HCT116 (cell line): ENCODE measurements at regions not wholly inside any gene's neighbourhood (a gene's known extent, or its start where the extent isn't known, plus 50 kb on each side); places are given as distances from the start of the nearest gene placed in this dataset.

Source experiments
- ATAC-seq: fragments of 200-7000 bp; cut with Tn5 transposase; 2 replicates; pipeline ENCODE4 v1.9.1; 2020; ENCODE audit warnings: mild to moderate bottlenecking, moderate library complexity
- BruUV-seq: library from RNA; stranded (reverse); fragments of 400-500 nt; replicated peaks from 2 replicates; lab custom pipeline; 2021; lab: Mats Ljungman, UMichigan
- CTCF ChIA-PET: fragments of 300-600 bp; sonication (Branson Sonifier 250); formaldehyde crosslinking; loops from one replicate; lab custom pipeline; 2021; ENCODE audit warnings: antibody characterized with exemption; lab: Charles Lee
- POLR2A ChIA-PET: fragments of 300-600, 350-600 bp; sonication (Branson Sonifier 250); formaldehyde crosslinking; loops from one replicate; lab custom pipeline; 2021; ENCODE audit warnings: antibody characterized with exemption; lab: Charles Lee
- RAD21 ChIA-PET, 2 experiments: fragments of 300-600 bp; sonication (Branson Sonifier 250); formaldehyde crosslinking; loops; one replicate each; lab custom pipeline; 2023; ENCODE audit warnings: low total read pairs in 2 of 2; ENCODE audit not compliant: uncharacterized antibody in 2 of 2, unreplicated experiment in 2 of 2, low non-redundant PET in 1 of 2; lab: Charles Lee
- DNase-seq: peaks from one replicate; pipeline ENCODE4 v3.0.0-alpha.2; 2010; ENCODE audit warnings: low read depth, low spot score
- H2AFZ ChIP-seq: fragments of 200-600 bp; shearing (Covaris generic), sonication (generic); 2 replicates; pipeline ENCODE4 v1.6.1; 2017; ENCODE audit warnings: low read depth, mixed run types, mixed read lengths, antibody characterized with exemption, low read length; ENCODE audit not compliant: poor library complexity, severe bottlenecking
- H3K27ac ChIP-seq: 2 replicates; pipeline ENCODE4 v1.5.1; 2012; ENCODE audit warnings: low read depth, low read length
- H3K27me3 ChIP-seq: fragments of 200-600 bp; sonication (generic); 2 replicates; pipeline ENCODE4 v1.6.1; 2016; ENCODE audit warnings: mixed run types, low read length, mixed read lengths; ENCODE audit not compliant: insufficient read depth
- H3K36me3 ChIP-seq, 2 experiments: fragments of 200-500 bp in 1 of 2; fragments of 200-600 bp in 1 of 2; sonication (Bioruptor generic) in 1 of 2; sonication (generic) in 1 of 2; 2 replicates each; pipeline versions ENCODE4 v1.5.1 to v1.6.1; 2014 to 2016; ENCODE audit warnings: low read length in 2 of 2, inconsistent platforms in 1 of 2, mixed read lengths in 1 of 2, mixed run types in 1 of 2; ENCODE audit not compliant: insufficient read depth in 2 of 2, control insufficient read depth in 1 of 2
- H3K4me1 ChIP-seq, 2 experiments: fragments of 200-600 bp in 1 of 2; sonication (generic) in 1 of 2; 2 replicates each; pipeline versions ENCODE4 v1.5.1 to v1.6.1; 2012 to 2017; ENCODE audit warnings: low read length in 2 of 2, inconsistent platforms in 1 of 2, mild to moderate bottlenecking in 1 of 2, mixed read lengths in 1 of 2, mixed run types in 1 of 2, moderate library complexity in 1 of 2; ENCODE audit not compliant: insufficient read depth in 2 of 2, control insufficient read depth in 1 of 2
- H3K4me2 ChIP-seq: fragments of 200-600 bp; sonication (generic); 2 replicates; pipeline ENCODE4 v1.6.1; 2017; ENCODE audit warnings: mixed run types, low read length, mixed read lengths
- H3K4me3 ChIP-seq, 2 experiments: fragments of 200-600 bp in 1 of 2; sonication (generic) in 1 of 2; replicated peaks in 1 of 2; 2 replicates each; pipeline ENCODE4 v1.5.1; 2011 to 2016; ENCODE audit warnings: low read length in 2 of 2, control low read depth in 1 of 2, low read depth in 1 of 2, mild to moderate bottlenecking in 1 of 2, mixed read lengths in 1 of 2, mixed run types in 1 of 2
- H3K79me2 ChIP-seq: fragments of 200-600 bp; sonication (generic); 2 replicates; pipeline ENCODE4 v1.6.1; 2017; ENCODE audit warnings: mild to moderate bottlenecking, mixed run types, low read length, moderate library complexity, mixed read lengths; ENCODE audit not compliant: insufficient read depth
- H3K9ac ChIP-seq: fragments of 200-600 bp; sonication (generic); 2 replicates; pipeline ENCODE4 v1.6.1; 2016; ENCODE audit warnings: low read length, mixed read lengths
- H3K9me2 ChIP-seq: fragments of 200-600 bp; sonication (generic), shearing (Covaris generic); 2 replicates; pipeline ENCODE4 v1.6.1; 2017; ENCODE audit warnings: mixed run types, mild to moderate bottlenecking, moderate library complexity; ENCODE audit not compliant: insufficient read depth
- H3K9me3 ChIP-seq, 2 experiments: fragments of 200-500 bp in 1 of 2; fragments of 200-600 bp in 1 of 2; sonication (Bioruptor generic) in 1 of 2; sonication (generic) in 1 of 2; 2 replicates each; pipeline ENCODE4 v1.6.1; 2014 to 2017; ENCODE audit warnings: low read length in 2 of 2, mixed read lengths in 2 of 2, inconsistent platforms in 1 of 2, low read depth in 1 of 2, mild to moderate bottlenecking in 1 of 2, mixed run types in 1 of 2, moderate library complexity in 1 of 2; ENCODE audit not compliant: control insufficient read depth in 1 of 2, insufficient read depth in 1 of 2
- H4K20me1 ChIP-seq: fragments of 200-600 bp; sonication (generic), shearing (Covaris generic); 2 replicates; pipeline ENCODE4 v1.6.1; 2017; ENCODE audit warnings: mixed run types, mild to moderate bottlenecking, moderate library complexity; ENCODE audit not compliant: insufficient read depth
- CEBPB ChIP-seq: IDR thresholded peaks from 2 replicates; pipeline ENCODE4 v1.6.1; 2012; ENCODE audit warnings: low read depth
- EZH2phosphoT487 ChIP-seq: fragments of 200-600 bp; IDR thresholded peaks from 2 replicates; pipeline ENCODE4 v1.6.1; 2018; ENCODE audit warnings: antibody characterized with exemption, borderline replicate concordance
- JUND ChIP-seq: IDR thresholded peaks from 2 replicates; pipeline ENCODE4 v1.6.1; 2012
- MAX ChIP-seq: IDR thresholded peaks from 2 replicates; pipeline ENCODE4 v1.6.1; 2012
- POLR2AphosphoS5 ChIP-seq: IDR thresholded peaks from 2 replicates; pipeline ENCODE4 v1.6.1; 2011; ENCODE audit warnings: mild to moderate bottlenecking, low read depth, low read length, moderate library complexity
- RAD21 ChIP-seq: IDR thresholded peaks from 2 replicates; pipeline ENCODE4 v1.6.1; 2012; ENCODE audit warnings: low read depth, mild to moderate bottlenecking
- SP1 ChIP-seq: IDR thresholded peaks from 2 replicates; pipeline ENCODE4 v1.6.1; 2012; ENCODE audit warnings: low read depth
- TCF7L2 ChIP-seq: IDR thresholded peaks from 2 replicates; pipeline ENCODE4 v1.7.0; 2011; ENCODE audit warnings: borderline replicate concordance, inconsistent platforms; ENCODE audit not compliant: insufficient read depth, insufficient read length; ENCODE audit errors: extremely low read depth
- ZFX ChIP-seq: fragments of 450-650 bp; IDR thresholded peaks from 2 replicates; pipeline ENCODE4 v1.6.1; 2017
- ZNF274 ChIP-seq: fragments of 200-500 bp; sonication (Bioruptor generic); IDR thresholded peaks from 2 replicates; pipeline ENCODE4 v1.6.1; 2014; ENCODE audit warnings: mild to moderate bottlenecking, low read depth, low read length, inconsistent platforms
- intact Hi-C: fragments of 100-400 bp; cut with micrococcal nuclease; formaldehyde crosslinking; loops from 2 replicates; pipeline ENCODE4 v1.10.0; 2022
- TF ChIP-seq, protein P1 (sequence below): IDR thresholded peaks from 2 replicates; pipeline ENCODE4 v1.6.1; 2012; ENCODE audit warnings: low read depth

DNA sequence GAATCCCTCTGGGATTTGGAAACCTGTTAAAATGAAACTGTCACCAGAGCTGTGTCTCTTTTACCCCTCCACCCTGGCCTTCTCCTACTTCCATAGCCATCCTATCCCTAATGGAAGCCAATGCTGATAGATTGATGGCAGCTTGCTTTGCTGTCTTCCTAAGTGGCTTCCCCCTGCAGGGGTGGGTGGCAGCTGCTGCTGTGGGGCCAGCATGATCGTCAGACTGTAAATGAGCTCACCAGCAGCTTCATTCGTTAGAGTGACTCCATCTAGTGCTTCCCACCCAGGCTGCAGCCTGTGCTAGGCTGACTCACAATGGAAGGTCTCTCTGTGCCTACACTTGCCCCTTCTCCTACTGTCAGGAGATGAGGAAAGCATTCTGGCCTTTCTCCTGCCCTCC lies 311.0 kb downstream of the BUD13 start:
- Histone ChIP-seq H2AFZ (no peak overlapping the region), H3K27ac (no peak overlapping the region), H3K79me2 (no peaks in the 10 kb centered on the region), H3K4me1 (no peaks in the 10 kb centered on the region), H3K9ac (no peak overlapping the region), H4K20me1 (no peaks in the 10 kb centered on the region), H3K4me3 (no peak overlapping the region), H3K9me3 (no peaks in the 10 kb centered on the region), H3K36me3 (no peaks in the 10 kb centered on the region), H3K4me2 (no peak overlapping the region), H3K27me3 (peaks cover 32% of the 10 kb centered on the region)
- RAD21 ChIA-PET, result no interaction called here
- DNase-seq (no peak), ATAC-seq (no peak)
- CTCF ChIA-PET, result interaction anchor here (1.0 kb wide), 1 partner anchor 38 kb away, joined by 4 read pairs; no protein-coding TSS in a partner anchor
- no TSS peak for BruUV-seq
- intact Hi-C loops, result no loop called here
- POLR2A ChIA-PET, result no interaction called here
- TF ChIP-seq JUND, result no peak
- TF ChIP-seq, protein P1, sequence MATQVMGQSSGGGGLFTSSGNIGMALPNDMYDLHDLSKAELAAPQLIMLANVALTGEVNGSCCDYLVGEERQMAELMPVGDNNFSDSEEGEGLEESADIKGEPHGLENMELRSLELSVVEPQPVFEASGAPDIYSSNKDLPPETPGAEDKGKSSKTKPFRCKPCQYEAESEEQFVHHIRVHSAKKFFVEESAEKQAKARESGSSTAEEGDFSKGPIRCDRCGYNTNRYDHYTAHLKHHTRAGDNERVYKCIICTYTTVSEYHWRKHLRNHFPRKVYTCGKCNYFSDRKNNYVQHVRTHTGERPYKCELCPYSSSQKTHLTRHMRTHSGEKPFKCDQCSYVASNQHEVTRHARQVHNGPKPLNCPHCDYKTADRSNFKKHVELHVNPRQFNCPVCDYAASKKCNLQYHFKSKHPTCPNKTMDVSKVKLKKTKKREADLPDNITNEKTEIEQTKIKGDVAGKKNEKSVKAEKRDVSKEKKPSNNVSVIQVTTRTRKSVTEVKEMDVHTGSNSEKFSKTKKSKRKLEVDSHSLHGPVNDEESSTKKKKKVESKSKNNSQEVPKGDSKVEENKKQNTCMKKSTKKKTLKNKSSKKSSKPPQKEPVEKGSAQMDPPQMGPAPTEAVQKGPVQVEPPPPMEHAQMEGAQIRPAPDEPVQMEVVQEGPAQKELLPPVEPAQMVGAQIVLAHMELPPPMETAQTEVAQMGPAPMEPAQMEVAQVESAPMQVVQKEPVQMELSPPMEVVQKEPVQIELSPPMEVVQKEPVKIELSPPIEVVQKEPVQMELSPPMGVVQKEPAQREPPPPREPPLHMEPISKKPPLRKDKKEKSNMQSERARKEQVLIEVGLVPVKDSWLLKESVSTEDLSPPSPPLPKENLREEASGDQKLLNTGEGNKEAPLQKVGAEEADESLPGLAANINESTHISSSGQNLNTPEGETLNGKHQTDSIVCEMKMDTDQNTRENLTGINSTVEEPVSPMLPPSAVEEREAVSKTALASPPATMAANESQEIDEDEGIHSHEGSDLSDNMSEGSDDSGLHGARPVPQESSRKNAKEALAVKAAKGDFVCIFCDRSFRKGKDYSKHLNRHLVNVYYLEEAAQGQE, result no peak
- no peak for TF ChIP-seq EZH2phosphoT487
- TF ChIP-seq SP1, result no peak
- no peak for TF ChIP-seq ZNF274
- no peak for TF ChIP-seq CEBPB
- no peak for TF ChIP-seq POLR2AphosphoS5
- no peak for TF ChIP-seq RAD21
- no peak for TF ChIP-seq TCF7L2
- no peak for TF ChIP-seq ZFX
- TF ChIP-seq MAX, result no peak
- TF ChIP-seq, all 23 proteins: peak for 0
- H3K9me2 ChIP-seq, result no peaks in the 10 kb centered on the region
